DND-41 (cell line): ENCODE measurements at regions not wholly inside any gene's neighbourhood (a gene's known extent, or its start where the extent isn't known, plus 50 kb on each side); places are given as distances from the start of the nearest gene placed in this dataset.

Source experiments
- CTCF ChIP-seq: IDR thresholded peaks from 2 replicates; pipeline ENCODE4 v1.5.1; 2012; ENCODE audit warnings: borderline replicate concordance, low read length, moderate library complexity, mild to moderate bottlenecking; ENCODE audit not compliant: poor library complexity, severe bottlenecking; ENCODE audit errors: extremely low read depth
- EZH2 ChIP-seq: IDR thresholded peaks from 3 replicates; pipeline ENCODE4 v1.6.1; 2012; ENCODE audit warnings: borderline replicate concordance, low read depth, mild to moderate bottlenecking, moderate library complexity, low read length, inconsistent platforms; ENCODE audit not compliant: severe bottlenecking

DNA sequence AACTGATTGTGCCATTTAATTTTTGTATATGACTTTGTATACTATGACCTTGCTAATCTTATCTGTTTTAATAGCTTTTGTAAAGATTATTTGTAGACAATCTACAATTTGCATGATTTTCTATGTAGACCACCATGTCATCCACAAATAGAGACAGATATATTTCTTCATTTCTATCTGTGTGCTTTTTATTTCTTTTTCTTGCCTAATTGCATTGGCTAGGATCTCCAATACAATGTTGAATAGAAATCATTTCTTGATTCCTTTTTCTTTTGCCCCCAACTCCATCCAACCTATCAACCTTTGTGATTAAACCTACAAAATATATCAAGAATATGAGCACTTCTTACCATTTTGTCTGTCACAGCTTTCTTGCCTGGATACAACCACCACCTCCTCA is 232.6 kb upstream of the POU3F1 start:
- TF ChIP-seq CTCF (no peak), EZH2 (no peak)
